ENCODE measurements at regions not wholly inside any gene's neighbourhood (a gene's known extent, or its start where the extent isn't known, plus 50 kb on each side); places are given as distances from the start of the nearest gene placed in this dataset.
"Not testable (repeated sequence)": the region's sequence is repeated elsewhere in the genome, so short reads cannot be mapped to it uniquely, and the experiment has no call there.

- DNase-seq, result no peak
These were observed 614.5 kb downstream of the CBLN4 start for GRCh38 chr20:55390791-55391190.

GRCh38 chr20:55386686-55387085 lies 618.6 kb downstream of the CBLN4 start:
- no peak for DNase-seq

- no peak for DNase-seq
These were observed 629.4 kb downstream of the CBLN4 start for GRCh38 chr20:55375920-55376319.

- DNase-seq, result no peak
These were observed 639.6 kb downstream of the CBLN4 start for GRCh38 chr20:55365745-55366144.

- DNase-seq, result no peak
These were observed 644.4 kb downstream of the CBLN4 start for GRCh38 chr20:55360895-55361294.

GRCh38 chr20:55354720-55355119 lies 650.6 kb downstream of the CBLN4 start:
- no peak for DNase-seq

GRCh38 chr20:55353206-55353605 lies 652.1 kb downstream of the CBLN4 start:
- DNase-seq, result no peak

GRCh38 chr20:55348223-55348622 lies 657.1 kb downstream of the CBLN4 start:
- DNase-seq, result no peak

GRCh38 chr20:55342822-55343221 lies 662.5 kb downstream of the CBLN4 start:
- no peak for DNase-seq

GRCh38 chr20:55333798-55334197 lies 671.5 kb downstream of the CBLN4 start:
- DNase-seq, result peak; percentile 3

- no peak for DNase-seq
These were observed 676.2 kb downstream of the CBLN4 start for GRCh38 chr20:55329108-55329507.

- DNase-seq, result no peak
These were observed 682.6 kb downstream of the CBLN4 start for GRCh38 chr20:55322745-55323144.

GRCh38 chr20:55316753-55317152 lies 688.6 kb downstream of the CBLN4 start:
- DNase-seq, result no peak

GRCh38 chr20:55310844-55311243 lies 694.5 kb downstream of the CBLN4 start:
- not testable (repeated sequence) for DNase-seq

- DNase-seq, result no peak
These were observed 714.1 kb downstream of the CBLN4 start for GRCh38 chr20:55291261-55291660.

- DNase-seq, result no peak
These were observed 721.4 kb downstream of the CBLN4 start for GRCh38 chr20:55283889-55284288.

GRCh38 chr20:55273149-55273548 lies 732.2 kb downstream of the CBLN4 start:
- DNase-seq, result no peak

- DNase-seq, result no peak
These were observed 733.9 kb downstream of the CBLN4 start for GRCh38 chr20:55271371-55271770.

GRCh38 chr20:55269913-55270312 lies 735.4 kb downstream of the CBLN4 start:
- DNase-seq, result no peak

GRCh38 chr20:55266361-55266760 lies 739.0 kb downstream of the CBLN4 start:
- no peak for DNase-seq

- DNase-seq, result no peak
These were observed 740.5 kb downstream of the CBLN4 start for GRCh38 chr20:55264703-55265239.

GRCh38 chr20:55258559-55258958 lies 746.8 kb downstream of the CBLN4 start:
- no peak for DNase-seq

- no peak for DNase-seq
These were observed 750.3 kb downstream of the CBLN4 start for GRCh38 chr20:55255016-55255415.

- no peak for DNase-seq
These were observed 751.5 kb downstream of the CBLN4 start for GRCh38 chr20:55253781-55254180.

GRCh38 chr20:55252521-55252920 lies 752.8 kb downstream of the CBLN4 start:
- DNase-seq, result no peak

GRCh38 chr20:55251170-55251569 lies 754.1 kb downstream of the CBLN4 start:
- DNase-seq, result no peak
